B cell (primary cell): ENCODE measurements at regions not wholly inside any gene's neighbourhood (a gene's known extent, or its start where the extent isn't known, plus 50 kb on each side); places are given as distances from the start of the nearest gene placed in this dataset.

Experiments used
- ATAC-seq: fragments of 200-7000 bp; cut with Tn5 transposase; one replicate; pipeline ENCODE4 v1.10.0; 2021; ENCODE audit warnings: low read depth, mild to moderate bottlenecking, moderate number of reproducible peaks, moderate library complexity
- CTCF ChIA-PET: fragments of 350-600 bp; sonication (Branson Sonifier 250); formaldehyde crosslinking; loops from one replicate; lab custom pipeline; 2021; ENCODE audit warnings: antibody characterized with exemption, inconsistent platforms; lab: Charles Lee
- POLR2A ChIA-PET: fragments of 350-600 bp; sonication (Branson Sonifier 250); formaldehyde crosslinking; loops from one replicate; lab custom pipeline; 2021; ENCODE audit warnings: antibody characterized with exemption; lab: Charles Lee
- DNase-seq: peaks from one replicate; pipeline ENCODE4 v3.0.0; 2013
- H2AFZ ChIP-seq: 2 replicates; pipeline ENCODE4 v1.6.1; 2012; ENCODE audit warnings: mild to moderate bottlenecking, low read depth, low read length; ENCODE audit not compliant: insufficient read depth, poor library complexity, severe bottlenecking
- H3K27ac ChIP-seq, 2 donors: 1 replicate in 1 of 2; 2 replicates in 1 of 2; pipeline ENCODE4 v1.5.1; 2012 to 2013; ENCODE audit warnings: low read length in 2 of 2, mild to moderate bottlenecking in 2 of 2, moderate library complexity in 1 of 2
- H3K27me3 ChIP-seq, 4 experiments: fragments of 200-600 bp in 1 of 4; sonication (generic) in 1 of 4; replicated peaks in 1 of 4; 1 replicate in 2 of 4; 2 replicates in 2 of 4; pipeline versions ENCODE4 v1.6.1 to v1.7.0; 2013 to 2016; ENCODE audit warnings: low read length in 3 of 4, mild to moderate bottlenecking in 2 of 4, mixed read lengths in 1 of 4, moderate library complexity in 1 of 4; ENCODE audit not compliant: insufficient read depth in 4 of 4, control insufficient read depth in 3 of 4; ENCODE audit errors: control extremely low read depth in 1 of 4
- H3K36me3 ChIP-seq, 2 experiments: replicated peaks in 1 of 2; 1 replicate in 1 of 2; 2 replicates in 1 of 2; pipeline versions ENCODE4 v1.6.1 to v1.7.1; 2013; ENCODE audit warnings: low read length in 1 of 2; ENCODE audit not compliant: insufficient read depth in 2 of 2, control insufficient read depth in 1 of 2; ENCODE audit errors: control extremely low read depth in 1 of 2, extremely low read depth in 1 of 2
- H3K4me1 ChIP-seq, 2 donors: fragments of 200-600 bp in 1 of 2; sonication (generic) in 1 of 2; 1 replicate in 1 of 2; 2 replicates in 1 of 2; pipeline versions ENCODE4 v1.5.1 to v1.6.1; 2013 to 2017; ENCODE audit warnings: low read length in 2 of 2; ENCODE audit not compliant: control insufficient read depth in 2 of 2, insufficient read depth in 2 of 2
- H3K4me2 ChIP-seq: replicated peaks from 2 replicates; pipeline ENCODE3; 2012; ENCODE audit warnings: mild to moderate bottlenecking, low read depth, low read length; ENCODE audit not compliant: poor library complexity, severe bottlenecking
- H3K4me3 ChIP-seq, 5 experiments: fragments of 200-600 bp in 1 of 5; sonication (generic) in 1 of 5; 1 replicate in 3 of 5; 2 replicates in 2 of 5; pipeline versions ENCODE4 v1.5.1 to v1.7.0; 2011 to 2016; ENCODE audit warnings: low read length in 4 of 5, mild to moderate bottlenecking in 4 of 5, low read depth in 2 of 5, control low read depth in 1 of 5, moderate library complexity in 1 of 5; ENCODE audit not compliant: insufficient read depth in 1 of 5; ENCODE audit errors: control extremely low read depth in 1 of 5, extremely low read depth in 1 of 5
- H3K79me2 ChIP-seq: fragments of 200-600 bp; sonication (generic); one replicate; pipeline ENCODE4 v1.6.0; 2016; ENCODE audit warnings: low read length; ENCODE audit not compliant: control insufficient read depth, insufficient read depth
- H3K9ac ChIP-seq: fragments of 200-600 bp; sonication (generic); 2 replicates; pipeline ENCODE4 v1.6.1; 2017; ENCODE audit warnings: mild to moderate bottlenecking, low read length, moderate library complexity
- H3K9me3 ChIP-seq, 3 donors: one replicate each; pipeline versions ENCODE4 v1.6.1 to v1.7.1; 2013; ENCODE audit warnings: low read length in 2 of 3; ENCODE audit not compliant: control insufficient read depth in 2 of 3, insufficient read depth in 1 of 3; ENCODE audit errors: control extremely low read depth in 1 of 3
- H4K20me1 ChIP-seq: 2 replicates; pipeline ENCODE4 v1.6.0; 2012; ENCODE audit warnings: mild to moderate bottlenecking, low read length; ENCODE audit not compliant: insufficient read depth, control insufficient read depth, poor library complexity, severe bottlenecking
- H3K27ac Mint-ChIP-seq: one replicate; pipeline ENCODE4 v1.8.0; 2021; ENCODE audit warnings: mixed read lengths
- H3K27me3 Mint-ChIP-seq: one replicate; pipeline ENCODE4 v1.8.0; 2021; ENCODE audit warnings: mixed read lengths
- H3K4me1 Mint-ChIP-seq: one replicate; pipeline ENCODE4 v1.8.0; 2021; ENCODE audit warnings: mixed read lengths
- H3K4me3 Mint-ChIP-seq: one replicate; pipeline ENCODE4 v1.8.0; 2021; ENCODE audit warnings: mixed read lengths
- H3K9me3 Mint-ChIP-seq: one replicate; pipeline ENCODE4 v1.8.0; 2022; ENCODE audit warnings: mixed read lengths; ENCODE audit not compliant: insufficient read depth
- EZH2 ChIP-seq: IDR thresholded peaks from 2 replicates; pipeline ENCODE4 v1.6.1; 2012; ENCODE audit warnings: borderline replicate concordance, low read depth, mild to moderate bottlenecking, moderate library complexity, low read length; ENCODE audit not compliant: insufficient read depth, poor library complexity, severe bottlenecking
- WGBS: methylation state at CpG from one replicate; pipeline ENCODE4 v1.1.5; 2013; ENCODE audit warnings: missing lambda C conversion rate; ENCODE audit not compliant: insufficient coverage; 5-methylcytosine and 5-hydroxymethylcytosine counted together
- intact Hi-C: fragments of 100-400 bp; cut with micrococcal nuclease; formaldehyde crosslinking; loops from one replicate; pipeline ENCODE4 v1.10.0; 2022
- TF ChIP-seq, protein P1 (sequence below): fragments of 200-600 bp; IDR thresholded peaks from one replicate; pipeline ENCODE4 v1.8.0; 2022; ENCODE audit warnings: antibody characterized with exemption, mild to moderate bottlenecking

GRCh38 chrX:5746231-5746630 lies 482.4 kb downstream of the NLGN4X start:
- H3K4me1 ChIP-seq = no peaks in the 10 kb centered on the region
- H3K79me2 ChIP-seq = no peaks in the 10 kb centered on the region
- TF ChIP-seq, protein P1, sequence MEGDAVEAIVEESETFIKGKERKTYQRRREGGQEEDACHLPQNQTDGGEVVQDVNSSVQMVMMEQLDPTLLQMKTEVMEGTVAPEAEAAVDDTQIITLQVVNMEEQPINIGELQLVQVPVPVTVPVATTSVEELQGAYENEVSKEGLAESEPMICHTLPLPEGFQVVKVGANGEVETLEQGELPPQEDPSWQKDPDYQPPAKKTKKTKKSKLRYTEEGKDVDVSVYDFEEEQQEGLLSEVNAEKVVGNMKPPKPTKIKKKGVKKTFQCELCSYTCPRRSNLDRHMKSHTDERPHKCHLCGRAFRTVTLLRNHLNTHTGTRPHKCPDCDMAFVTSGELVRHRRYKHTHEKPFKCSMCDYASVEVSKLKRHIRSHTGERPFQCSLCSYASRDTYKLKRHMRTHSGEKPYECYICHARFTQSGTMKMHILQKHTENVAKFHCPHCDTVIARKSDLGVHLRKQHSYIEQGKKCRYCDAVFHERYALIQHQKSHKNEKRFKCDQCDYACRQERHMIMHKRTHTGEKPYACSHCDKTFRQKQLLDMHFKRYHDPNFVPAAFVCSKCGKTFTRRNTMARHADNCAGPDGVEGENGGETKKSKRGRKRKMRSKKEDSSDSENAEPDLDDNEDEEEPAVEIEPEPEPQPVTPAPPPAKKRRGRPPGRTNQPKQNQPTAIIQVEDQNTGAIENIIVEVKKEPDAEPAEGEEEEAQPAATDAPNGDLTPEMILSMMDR = no peak
- no peak for TF ChIP-seq EZH2
- Mint-ChIP-seq H3K4me3 (no peak overlapping the region), H3K9me3 (no peaks in the 10 kb centered on the region), H3K27me3 (no peaks in the 10 kb centered on the region), H3K4me1 (no peaks in the 10 kb centered on the region), H3K27ac (no peak overlapping the region)
- DNase-seq (no peak), ATAC-seq (no peak)
- WGBS = 50% methylated on average over 4 of the region's 4 CpGs
- H3K27me3 ChIP-seq = no peaks in the 10 kb centered on the region
- no peak overlapping the region for H3K4me3 ChIP-seq
- H3K9me3 ChIP-seq = no peaks in the 10 kb centered on the region
- no peak overlapping the region for H3K4me2 ChIP-seq
- ChIA-PET CTCF (no interaction called here), POLR2A (no interaction called here)
- no peak overlapping the region for H2AFZ ChIP-seq
- intact Hi-C loops = no loop called here
- no peak overlapping the region for H3K9ac ChIP-seq
- H3K36me3 ChIP-seq = no peaks in the 10 kb centered on the region
- H4K20me1 ChIP-seq = no peaks in the 10 kb centered on the region
- no peak overlapping the region for H3K27ac ChIP-seq

DNA sequence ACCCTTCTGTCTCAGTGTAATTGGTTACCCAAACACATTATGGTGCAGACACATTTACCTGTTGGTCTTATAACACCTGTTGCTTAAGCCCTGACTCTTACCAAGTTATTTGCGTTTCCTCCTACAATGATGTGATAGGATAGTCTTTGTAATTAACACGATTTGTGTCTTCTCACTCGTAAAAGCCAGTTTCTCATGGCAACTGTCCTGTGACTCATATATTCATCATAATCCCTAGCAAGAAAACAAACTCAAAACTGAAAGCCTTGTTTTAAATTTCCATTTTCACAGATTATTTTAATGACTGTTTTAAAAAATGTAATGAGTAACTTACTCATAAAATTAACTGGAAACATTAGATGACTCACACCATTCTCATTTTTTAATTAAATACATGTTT lies 495.2 kb downstream of the NLGN4X start:
- Mint-ChIP-seq H3K4me3 (no peak overlapping the region), H3K9me3 (no peaks in the 10 kb centered on the region), H3K27me3 (no peaks in the 10 kb centered on the region), H3K4me1 (no peaks in the 10 kb centered on the region), H3K27ac (no peak overlapping the region)
- Histone ChIP-seq H3K9me3 (no peaks in the 10 kb centered on the region), H3K27me3 (no peaks in the 10 kb centered on the region), H3K4me1 (no peaks in the 10 kb centered on the region), H3K79me2 (no peaks in the 10 kb centered on the region), H3K9ac (no peak overlapping the region), H3K4me3 (no peak overlapping the region), H2AFZ (no peak overlapping the region), H4K20me1 (no peaks in the 10 kb centered on the region), H3K4me2 (no peak overlapping the region), H3K36me3 (no peaks in the 10 kb centered on the region), H3K27ac (no peak overlapping the region)
- no peak for ATAC-seq
- intact Hi-C loops = no loop called here
- TF ChIP-seq, protein P1 = no peak
- TF ChIP-seq EZH2 = no peak
- ChIA-PET CTCF (no interaction called here), POLR2A (no interaction called here)
- WGBS = no CpG with 5 or more reads among the region's 3 CpGs
- no peak for DNase-seq
